Thymus (tissue), 11 donors: ENCODE measurements at regions not wholly inside any gene's neighbourhood (a gene's known extent, or its start where the extent isn't known, plus 50 kb on each side); places are given as distances from the start of the nearest gene placed in this dataset.

Experiments used
- DNase-seq, 9 donors: peaks; one replicate each; pipeline ENCODE4 v3.0.0-alpha.2; 2013; ENCODE audit warnings: low spot score in 9 of 9, low read depth in 6 of 9, missing footprints in 1 of 9
- H3K27ac ChIP-seq, 2 donors: one replicate each; pipeline ENCODE4 v1.5.1; 2013; ENCODE audit warnings: control low read depth in 1 of 2, low read depth in 1 of 2, low read length in 1 of 2, mild to moderate bottlenecking in 1 of 2, moderate library complexity in 1 of 2
- H3K27me3 ChIP-seq, 2 donors: one replicate each; pipeline ENCODE4 v1.5.1; 2013; ENCODE audit warnings: low read length in 1 of 2; ENCODE audit not compliant: control insufficient read depth in 2 of 2, insufficient read depth in 1 of 2
- H3K36me3 ChIP-seq, 2 donors: one replicate each; pipeline ENCODE4 v1.5.1; 2013; ENCODE audit warnings: low read length in 1 of 2, mild to moderate bottlenecking in 1 of 2, moderate library complexity in 1 of 2; ENCODE audit not compliant: control insufficient read depth in 2 of 2, insufficient read depth in 2 of 2
- H3K4me1 ChIP-seq, 2 donors: one replicate each; pipeline ENCODE4 v1.5.1; 2013; ENCODE audit warnings: low read length in 2 of 2; ENCODE audit not compliant: control insufficient read depth in 2 of 2, insufficient read depth in 2 of 2
- H3K4me3 ChIP-seq, 2 donors: one replicate each; pipeline ENCODE4 v1.5.1; 2013; ENCODE audit warnings: low read length in 2 of 2, control low read depth in 1 of 2, mild to moderate bottlenecking in 1 of 2
- H3K9me3 ChIP-seq, 2 donors: one replicate each; pipeline ENCODE4 v1.5.1; 2013; ENCODE audit warnings: low read length in 1 of 2, mild to moderate bottlenecking in 1 of 2; ENCODE audit not compliant: control insufficient read depth in 2 of 2, insufficient read depth in 1 of 2
- WGBS: extraction: QIAGEN DNeasy Blood & Tissue Kit; methylation state at CpG from one replicate; pipeline ENCODE4 v1.1.7; 2013; 5-methylcytosine and 5-hydroxymethylcytosine counted together
- donor health status: healthy.

DNA sequence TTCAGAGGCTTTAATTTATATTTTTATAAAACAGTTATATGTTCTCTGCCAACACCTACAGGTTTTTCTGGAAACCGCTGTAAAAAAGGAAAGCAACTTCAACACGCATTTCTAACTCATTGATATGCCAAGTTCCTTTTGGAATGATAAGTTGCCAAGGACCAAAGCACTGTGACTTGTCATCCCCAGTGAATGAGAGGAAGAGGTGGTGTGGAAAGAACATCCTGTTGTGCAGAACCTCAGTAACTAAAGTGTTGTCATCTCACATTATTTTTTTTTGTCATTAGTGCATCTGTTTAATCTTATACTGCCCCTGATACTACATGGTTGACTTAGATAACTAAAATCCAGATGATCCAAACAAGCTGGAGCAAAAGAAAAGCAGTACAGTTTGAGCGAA is 96.0 kb upstream of the NEUROD1 start:
- Histone ChIP-seq H3K9me3 (no peaks in the 10 kb centered on the region), H3K27me3 (no peaks in the 10 kb centered on the region), H3K36me3 (no peaks in the 10 kb centered on the region), H3K4me1 (peaks cover 6 to 16% of the 10 kb centered on the region in 2 donors), H3K4me3 (no peak overlapping the region), H3K27ac (no peak overlapping the region)
- 95% methylated on average over 3 of the region's 3 CpGs for WGBS
- no peak for DNase-seq

DNA sequence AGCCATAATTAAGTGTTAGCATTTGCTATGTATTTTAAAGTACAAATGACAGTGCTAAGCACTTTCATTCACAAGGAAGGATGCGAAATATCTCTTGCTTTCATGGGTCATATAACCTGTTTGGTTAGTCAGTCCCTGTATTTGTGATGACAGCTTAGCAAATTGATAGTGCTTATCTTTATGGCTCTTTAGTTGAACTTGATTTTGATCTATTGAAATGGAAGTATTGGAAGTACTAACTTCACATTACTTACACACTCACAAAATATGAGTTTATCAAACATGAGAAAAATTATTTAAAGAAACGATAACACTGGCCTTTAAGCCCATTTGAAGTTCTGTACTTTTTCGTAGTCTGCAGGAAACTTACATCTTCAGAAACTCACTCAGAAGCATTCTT is 97.4 kb upstream of the NEUROD1 start:
- peaks cover 6 to 16% of the 10 kb centered on the region in 2 donors for H3K4me1 ChIP-seq
- no peaks in the 10 kb centered on the region for H3K36me3 ChIP-seq
- DNase-seq = no peak
- H3K9me3 ChIP-seq = no peaks in the 10 kb centered on the region
- WGBS = 97% methylated on average over 3 of the region's 3 CpGs
- H3K27me3 ChIP-seq = no peaks in the 10 kb centered on the region
- no peak overlapping the region for H3K27ac ChIP-seq
- H3K4me3 ChIP-seq = no peak overlapping the region

DNA sequence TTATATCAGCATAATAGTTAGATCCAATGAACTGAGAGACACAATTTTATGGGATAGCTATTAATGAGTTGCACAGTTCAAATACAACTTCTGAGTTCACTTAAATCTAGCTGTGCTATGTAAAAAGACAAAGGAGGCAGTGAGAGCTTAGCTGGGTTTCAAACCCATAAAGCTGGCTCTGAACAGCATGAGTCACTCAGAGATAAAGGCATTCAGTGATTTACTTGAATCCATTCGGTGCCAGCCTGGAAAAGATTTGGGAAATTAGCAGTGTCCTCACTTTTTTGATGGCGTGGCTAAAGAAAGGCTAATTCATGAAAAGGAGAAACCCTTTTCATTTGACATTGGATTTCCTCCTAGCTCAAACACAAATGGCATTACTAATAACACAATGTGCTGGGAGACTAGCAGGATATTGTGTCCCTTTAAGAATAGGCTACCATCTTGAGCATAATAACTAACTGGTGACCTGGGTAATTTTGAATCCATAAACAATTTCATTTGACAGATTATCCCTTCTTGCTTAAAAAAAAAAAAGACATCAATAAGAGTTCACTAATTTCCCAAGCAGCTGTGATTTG is 98.4 kb upstream of the NEUROD1 start:
- 97% methylated on average over 2 of the region's 2 CpGs for WGBS
- Histone ChIP-seq H3K4me1 (peaks cover 6 to 16% of the 10 kb centered on the region in 2 donors), H3K36me3 (no peaks in the 10 kb centered on the region), H3K9me3 (no peaks in the 10 kb centered on the region), H3K27ac (no peak overlapping the region), H3K27me3 (no peaks in the 10 kb centered on the region), H3K4me3 (no peak overlapping the region)
- DNase-seq = no peak

DNA sequence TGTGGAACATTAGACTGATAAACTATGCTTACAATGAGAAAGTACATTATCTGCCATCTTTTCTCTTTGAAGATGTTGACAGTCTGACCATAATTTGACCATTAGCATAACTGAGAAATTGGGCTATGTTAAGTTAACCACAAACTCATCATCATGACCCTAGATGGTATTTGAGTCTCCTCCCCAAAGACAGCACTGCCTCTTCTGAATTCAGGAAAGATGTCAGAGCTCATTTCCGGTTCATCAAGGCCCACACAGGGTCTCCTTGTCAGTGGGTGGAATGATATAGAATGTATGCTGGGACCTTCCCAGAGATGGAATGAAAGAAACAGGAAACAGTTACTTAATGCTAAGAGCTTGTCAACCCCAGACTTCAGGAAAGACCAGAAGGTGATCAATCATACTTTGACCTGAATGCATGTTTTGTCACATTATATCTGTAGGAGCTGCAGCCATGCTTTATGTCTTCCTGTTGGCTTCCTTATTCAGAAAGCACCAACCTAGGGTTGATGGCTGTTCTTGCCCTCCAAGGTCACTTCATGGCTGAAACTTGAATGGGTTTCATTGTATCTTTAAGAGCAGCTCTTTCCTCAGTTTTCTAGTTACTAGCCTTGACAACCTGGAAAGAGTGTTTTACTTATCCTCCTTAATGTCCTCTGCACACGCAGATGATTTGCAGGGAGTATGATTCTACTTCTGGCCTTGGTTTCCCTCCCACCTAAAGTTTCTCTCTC is 99.1 kb upstream of the NEUROD1 start:
- H3K27me3 ChIP-seq = no peaks in the 10 kb centered on the region
- H3K4me3 ChIP-seq = no peak overlapping the region
- H3K4me1 ChIP-seq = peaks cover 6 to 16% of the 10 kb centered on the region in 2 donors
- peak overlapping the region in 1 of 2 donors; percentile 48 for H3K27ac ChIP-seq
- no peak for DNase-seq
- 90% methylated on average over 2 of the region's 2 CpGs for WGBS
- H3K9me3 ChIP-seq = no peaks in the 10 kb centered on the region
- H3K36me3 ChIP-seq = no peaks in the 10 kb centered on the region

DNA sequence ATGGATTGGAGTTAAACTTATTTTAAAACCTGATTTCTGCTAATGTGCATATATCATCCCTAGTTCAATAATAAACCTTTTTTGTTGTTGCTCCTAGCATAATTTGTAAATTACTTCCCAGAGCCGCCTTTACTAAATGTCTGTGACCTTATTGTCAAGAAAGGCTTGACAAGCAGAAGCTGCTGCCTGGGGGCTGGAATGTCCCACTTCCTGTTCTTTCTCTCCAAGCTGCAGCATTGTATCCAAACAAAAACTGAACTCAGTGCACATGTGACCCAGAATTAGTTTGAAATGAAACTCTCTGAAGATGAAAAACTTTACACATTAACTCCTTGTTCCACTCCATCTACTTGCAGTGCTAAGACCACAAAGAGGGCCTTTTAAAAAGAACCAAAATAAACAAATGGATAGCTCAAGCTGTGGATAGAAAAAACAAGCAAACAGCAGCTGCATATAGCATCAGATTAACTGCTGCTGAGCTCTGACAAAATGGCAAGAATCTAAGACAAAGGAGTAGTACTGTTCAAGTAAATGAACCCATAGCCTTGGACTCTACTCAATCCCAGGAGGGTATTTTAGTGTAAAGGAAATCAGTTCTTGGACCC is 99.8 kb upstream of the NEUROD1 start:
- peaks cover 6 to 16% of the 10 kb centered on the region in 2 donors for H3K4me1 ChIP-seq
- peak in 2 of 9 donors; percentile 20 to 51 for DNase-seq
- 90% methylated on average over 1 of the region's 1 CpG for WGBS

DNA sequence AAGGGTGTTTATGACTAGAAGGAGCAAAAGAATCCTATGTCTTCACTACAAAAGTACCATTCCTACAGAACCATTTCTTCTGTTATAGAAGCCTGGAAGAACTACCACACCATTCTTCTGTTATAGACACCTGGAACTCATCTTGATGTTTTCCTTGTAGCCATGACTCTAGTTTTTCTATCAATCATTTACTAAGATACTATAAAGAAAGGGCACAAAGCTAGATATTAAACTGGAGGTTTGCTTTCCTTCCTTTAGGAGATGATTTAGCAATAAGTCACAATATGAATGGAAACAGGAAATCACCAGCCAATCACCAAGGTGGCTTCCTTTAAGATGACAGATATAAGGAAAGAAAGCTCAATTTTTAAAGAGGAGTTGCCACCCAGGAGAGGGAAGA is 100.3 kb upstream of the NEUROD1 start:
- no peaks in the 10 kb centered on the region for H3K9me3 ChIP-seq
- H3K4me3 ChIP-seq = no peak overlapping the region
- H3K4me1 ChIP-seq = peaks cover 6 to 16% of the 10 kb centered on the region in 2 donors
- no peaks in the 10 kb centered on the region for H3K36me3 ChIP-seq
- H3K27me3 ChIP-seq = no peaks in the 10 kb centered on the region
- no peak for DNase-seq
- H3K27ac ChIP-seq = no peak overlapping the region

More for the DNA sequence above, 99.8 kb upstream of the NEUROD1 start:
- Histone ChIP-seq H3K9me3 (no peaks in the 10 kb centered on the region), H3K36me3 (no peaks in the 10 kb centered on the region), H3K27me3 (no peaks in the 10 kb centered on the region), H3K4me3 (no peak overlapping the region), H3K27ac (peak overlapping the region in 1 of 2 donors; percentile 48)

DNA sequence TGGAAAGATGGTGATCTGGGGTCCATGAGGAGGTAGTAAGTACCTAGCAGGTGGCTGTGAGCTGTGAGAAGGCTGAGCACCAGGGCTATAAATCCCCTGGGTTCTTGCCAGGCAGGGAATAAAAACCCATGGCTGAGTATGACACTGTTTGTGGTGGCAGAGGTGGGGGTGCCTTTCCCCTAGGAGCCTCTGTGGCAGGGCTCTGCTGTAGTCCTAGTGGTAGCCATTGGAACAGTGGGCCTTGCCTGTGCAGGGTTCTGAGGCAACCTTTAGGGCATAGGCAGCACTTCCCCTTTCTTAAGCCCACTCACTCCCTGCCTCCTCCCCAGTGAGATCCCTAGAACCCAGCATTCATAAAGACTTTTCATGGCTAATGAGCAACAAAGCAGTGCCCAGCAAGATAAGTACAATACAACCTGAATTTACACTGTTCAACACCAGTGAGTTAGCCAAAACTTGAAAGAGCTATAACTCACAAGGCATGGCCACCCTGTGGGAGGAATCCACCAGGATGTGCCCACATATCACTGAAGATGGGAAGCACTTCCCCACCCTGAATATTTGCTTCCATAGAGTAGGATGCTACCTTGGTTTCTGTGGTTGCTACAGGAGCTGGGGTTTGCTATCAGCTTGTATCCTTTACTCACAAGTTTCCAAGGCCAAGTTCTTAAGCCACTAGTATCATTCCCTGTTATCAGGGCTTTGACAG is 100.9 kb upstream of the NEUROD1 start:
- Histone ChIP-seq H3K27me3 (no peaks in the 10 kb centered on the region), H3K27ac (no peak overlapping the region), H3K4me1 (peaks cover 6 to 16% of the 10 kb centered on the region in 2 donors), H3K4me3 (no peak overlapping the region), H3K36me3 (no peaks in the 10 kb centered on the region), H3K9me3 (no peaks in the 10 kb centered on the region)
- no peak for DNase-seq

DNA sequence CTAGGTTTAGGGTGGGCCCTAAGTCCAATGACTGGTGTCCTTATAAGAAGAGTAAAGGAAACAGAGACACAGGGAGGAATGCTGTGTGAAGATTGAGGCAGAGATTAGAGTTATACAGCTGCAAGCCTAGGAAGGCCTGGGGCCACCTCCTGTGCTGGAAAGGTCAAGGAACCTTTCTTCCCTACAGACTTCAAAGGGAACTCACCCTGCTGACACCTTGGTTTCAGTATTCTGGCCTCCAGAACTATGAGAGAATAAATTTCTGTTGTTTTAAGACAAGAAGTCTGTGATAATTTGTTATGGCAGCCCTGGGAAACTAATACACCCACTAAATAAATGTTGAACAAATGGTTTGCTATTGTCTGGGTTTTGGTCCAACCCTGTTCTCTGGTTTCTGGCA is 102.3 kb upstream of the NEUROD1 start:
- peaks cover 6 to 23% of the 10 kb centered on the region in 2 donors for H3K4me1 ChIP-seq
- H3K27ac ChIP-seq = no peak overlapping the region
- H3K36me3 ChIP-seq = no peaks in the 10 kb centered on the region
- DNase-seq = no peak
- no peaks in the 10 kb centered on the region for H3K27me3 ChIP-seq
- H3K9me3 ChIP-seq = no peaks in the 10 kb centered on the region
- H3K4me3 ChIP-seq = no peak overlapping the region

DNA sequence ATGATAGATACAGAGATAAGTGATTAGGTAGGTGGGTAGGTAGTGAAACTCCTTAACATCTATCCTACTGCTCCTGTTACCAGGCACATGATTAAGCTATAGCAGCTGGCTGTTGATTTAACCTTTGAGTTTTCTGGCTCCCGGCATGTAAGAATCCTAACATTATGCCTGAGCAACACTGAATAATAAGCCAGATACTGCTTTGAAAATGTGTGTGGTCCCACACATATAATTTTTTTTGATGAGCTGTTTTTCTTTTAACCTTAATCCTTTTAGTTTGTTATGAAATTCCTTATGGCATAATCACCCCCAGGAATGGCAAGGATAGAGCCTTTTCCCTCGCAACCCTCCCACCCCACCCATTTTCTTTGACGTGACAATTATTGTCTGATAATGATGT is 104.2 kb upstream of the NEUROD1 start:
- peaks cover 6 to 26% of the 10 kb centered on the region in 2 donors for H3K4me1 ChIP-seq
- no peak for DNase-seq
- H3K9me3 ChIP-seq = no peaks in the 10 kb centered on the region
- no peaks in the 10 kb centered on the region for H3K36me3 ChIP-seq
- no peak overlapping the region for H3K4me3 ChIP-seq
- WGBS = 98% methylated on average over 3 of the region's 3 CpGs
- no peak overlapping the region for H3K27ac ChIP-seq
- H3K27me3 ChIP-seq = no peaks in the 10 kb centered on the region
